SK-N-SH treated with all-trans-retinoic acid at 6 μM for 48 hours (cell line): ENCODE measurements at regions not wholly inside any gene's neighbourhood (a gene's known extent, or its start where the extent isn't known, plus 50 kb on each side); places are given as distances from the start of the nearest gene placed in this dataset.

Experiments used
- PATZ1 ChIP-seq: fragments of 250-450 bp; sonication (Bioruptor Pico); IDR thresholded peaks from 2 replicates; pipeline ENCODE4 v1.8.0; 2020; ENCODE audit warnings: mild to moderate bottlenecking, moderate library complexity, borderline replicate concordance
- RARB ChIP-seq: fragments of 250-450 bp; sonication (Bioruptor Pico); IDR thresholded peaks from 2 replicates; pipeline ENCODE4 v1.8.0; 2021; ENCODE audit warnings: mild to moderate bottlenecking, moderate library complexity

- TF ChIP-seq PATZ1 (CRISPR knock-in tag) (no peak), RARB (CRISPR knock-in tag) (no peak)
Observed at GRCh38 chr7:93028610-93029009, 89.2 kb downstream of the SAMD9 start.
